HG03175 (cell line): ENCODE measurements at regions not wholly inside any gene's neighbourhood (a gene's known extent, or its start where the extent isn't known, plus 50 kb on each side); places are given as distances from the start of the nearest gene placed in this dataset.

Experiments
- ATAC-seq: cut with Tn5 transposase; IDR thresholded peaks from one replicate; pipeline ENCODE4 v1.9.1; 2021; ENCODE audit warnings: mild to moderate bottlenecking, moderate library complexity; ENCODE audit not compliant: unreplicated experiment

GRCh38 chr2:173760553-173760952 lies 204.6 kb downstream of the SP3 start:
- no peak for ATAC-seq

- no peak for ATAC-seq
Measured at GRCh38 chr2:173761603-173762119, 203.5 kb downstream of the SP3 start.

- no peak for ATAC-seq
Measured at GRCh38 chr2:173762221-173762620, 203.0 kb downstream of the SP3 start.

- no peak for ATAC-seq
Measured at GRCh38 chr2:173762864-173763263, 202.3 kb downstream of the SP3 start.

- ATAC-seq = no peak
Measured at GRCh38 chr2:173763641-173764040, 201.5 kb downstream of the SP3 start.

- ATAC-seq = no peak
Measured at GRCh38 chr2:173764094-173764493, 201.1 kb downstream of the SP3 start.

GRCh38 chr2:173766537-173767289 lies 198.5 kb downstream of the SP3 start:
- no peak for ATAC-seq

GRCh38 chr2:173770947-173771678 lies 194.1 kb downstream of the SP3 start:
- no peak for ATAC-seq

GRCh38 chr2:173772205-173772604 lies 193.0 kb downstream of the SP3 start:
- ATAC-seq = no peak

GRCh38 chr2:173773076-173773475 lies 192.1 kb downstream of the SP3 start:
- ATAC-seq = no peak

GRCh38 chr2:173775440-173775839 lies 189.7 kb downstream of the SP3 start:
- no peak for ATAC-seq

GRCh38 chr2:173782681-173783080 lies 182.5 kb downstream of the SP3 start:
- no peak for ATAC-seq

GRCh38 chr2:173783382-173783781 lies 181.8 kb downstream of the SP3 start:
- no peak for ATAC-seq

- ATAC-seq = no peak
Measured at GRCh38 chr2:173785813-173786212, 179.4 kb downstream of the SP3 start.

GRCh38 chr2:173791502-173791901 lies 173.7 kb downstream of the SP3 start:
- no peak for ATAC-seq

GRCh38 chr2:173792166-173792565 lies 173.0 kb downstream of the SP3 start:
- no peak for ATAC-seq

GRCh38 chr2:173792741-173793140 lies 172.4 kb downstream of the SP3 start:
- no peak for ATAC-seq

GRCh38 chr2:173793709-173794565 lies 171.2 kb downstream of the SP3 start:
- ATAC-seq = no peak

GRCh38 chr2:173797586-173798263 lies 167.4 kb downstream of the SP3 start:
- ATAC-seq = no peak

- ATAC-seq = no peak
Measured at GRCh38 chr2:173802518-173802917, 162.7 kb downstream of the SP3 start.

GRCh38 chr2:173803449-173803848 lies 161.7 kb downstream of the SP3 start:
- ATAC-seq = no peak
